PC-9 (cell line): ENCODE measurements at regions not wholly inside any gene's neighbourhood (a gene's known extent, or its start where the extent isn't known, plus 50 kb on each side); places are given as distances from the start of the nearest gene placed in this dataset.

Source experiments
- BruUV-seq: library from RNA; stranded (reverse); fragments of 400-500 nt; replicated peaks from 2 replicates; lab custom pipeline; 2021; lab: Mats Ljungman, UMichigan
- CTCF ChIA-PET: fragments of 300-600 bp; sonication (Branson Sonifier 250); formaldehyde crosslinking; loops from one replicate; lab custom pipeline; 2022; ENCODE audit warnings: antibody characterized with exemption; lab: Charles Lee
- POLR2A ChIA-PET: fragments of 300-600 bp; sonication (Branson Sonifier 250); formaldehyde crosslinking; loops from one replicate; lab custom pipeline; 2022; ENCODE audit warnings: antibody characterized with exemption; ENCODE audit not compliant: unreplicated experiment; lab: Charles Lee
- DNase-seq, 2 experiments: peaks; one replicate each; pipeline versions ENCODE4 v3.0.0 to v3.0.0-alpha.2; 2015 to 2022; ENCODE audit warnings: mixed read lengths in 1 of 2
- H2AFZ ChIP-seq: fragments of 200-600 bp; sonication (generic); 2 replicates; pipeline ENCODE4 v1.8.1; 2017; ENCODE audit warnings: antibody characterized with exemption
- H3F3A ChIP-seq: fragments of 200-600 bp; sonication (generic); 2 replicates; pipeline ENCODE4 v1.8.1; 2017; ENCODE audit warnings: antibody characterized with exemption, mild to moderate bottlenecking, low read depth; ENCODE audit not compliant: insufficient read depth
- H3K27ac ChIP-seq: fragments of 200-600 bp; sonication (generic); 2 replicates; pipeline ENCODE4 v1.6.1; 2016; ENCODE audit warnings: mixed run types
- H3K27me3 ChIP-seq: fragments of 200-600 bp; sonication (generic); 2 replicates; pipeline ENCODE4 v1.6.1; 2016; ENCODE audit warnings: low read depth, mixed run types; ENCODE audit not compliant: insufficient read depth
- H3K36me3 ChIP-seq: fragments of 200-600 bp; sonication (generic); 2 replicates; pipeline ENCODE4 v1.6.1; 2016; ENCODE audit warnings: low read depth, mixed run types
- H3K4me1 ChIP-seq: fragments of 200-600 bp; sonication (generic); replicated peaks from 2 replicates; pipeline ENCODE4 v1.6.1; 2016; ENCODE audit warnings: mixed run types; ENCODE audit not compliant: insufficient read depth
- H3K4me2 ChIP-seq: fragments of 200-600 bp; sonication (generic); 2 replicates; pipeline ENCODE4 v1.6.1; 2017; ENCODE audit warnings: mixed run types
- H3K4me3 ChIP-seq: fragments of 200-600 bp; sonication (generic); 2 replicates; pipeline ENCODE4 v1.6.1; 2016; ENCODE audit warnings: mixed run types
- H3K79me2 ChIP-seq: fragments of 200-600 bp; sonication (generic); 2 replicates; pipeline ENCODE4 v1.6.1; 2017; ENCODE audit warnings: low read depth, mixed run types
- H3K9me2 ChIP-seq: fragments of 200-600 bp; sonication (generic); 2 replicates; pipeline ENCODE4 v1.8.1; 2017; ENCODE audit warnings: mild to moderate bottlenecking; ENCODE audit not compliant: insufficient read depth
- H3K9me3 ChIP-seq: fragments of 200-600 bp; sonication (generic); 2 replicates; pipeline ENCODE4 v1.8.1; 2016; ENCODE audit warnings: low read depth; ENCODE audit not compliant: insufficient read depth
- H4K20me1 ChIP-seq: fragments of 200-600 bp; sonication (generic); 2 replicates; pipeline ENCODE4 v1.8.1; 2017; ENCODE audit not compliant: insufficient read depth
- EZH2 ChIP-seq: fragments of 200-600 bp; sonication (generic); IDR thresholded peaks from 2 replicates; pipeline ENCODE4 v1.8.0; 2017; ENCODE audit warnings: antibody characterized with exemption, low read depth
- intact Hi-C: fragments of 100-400 bp; cut with micrococcal nuclease; formaldehyde crosslinking; loops from one replicate; pipeline ENCODE4 v1.10.0; 2022; ENCODE audit not compliant: unreplicated experiment
- TF ChIP-seq, protein P1 (sequence below): fragments of 200-600 bp; sonication (generic); conservative IDR thresholded peaks from 2 replicates; pipeline ENCODE4 v1.6.1; 2017; ENCODE audit warnings: mixed run types, antibody characterized with exemption, mild to moderate bottlenecking, moderate library complexity

DNA sequence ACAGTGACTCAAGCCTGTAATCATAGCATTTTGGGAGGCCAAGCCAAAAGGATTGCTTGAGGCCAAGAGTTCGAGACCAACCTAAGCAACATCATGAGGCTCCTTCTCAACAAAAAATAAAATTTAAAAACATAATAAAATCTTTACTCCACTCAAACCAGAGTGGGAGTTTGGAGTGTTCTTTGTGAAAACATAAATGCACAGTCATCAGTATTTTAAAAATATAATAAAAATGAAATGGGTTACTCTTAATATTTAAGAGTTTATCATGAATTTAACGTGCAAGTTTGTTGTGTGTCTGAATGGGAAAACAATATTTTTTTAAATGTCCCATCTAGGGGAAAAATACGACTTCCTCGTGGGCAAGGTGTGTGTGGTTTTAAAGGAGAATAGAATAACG, 78.6 kb upstream of the STARD13 start:
- Histone ChIP-seq H3K4me3 (no peak overlapping the region), H3K36me3 (no peaks in the 10 kb centered on the region), H2AFZ (no peak overlapping the region), H3K79me2 (no peaks in the 10 kb centered on the region), H3F3A (no peaks in the 10 kb centered on the region), H3K27ac (no peak overlapping the region), H3K4me1 (no peaks in the 10 kb centered on the region), H4K20me1 (no peaks in the 10 kb centered on the region), H3K9me3 (no peaks in the 10 kb centered on the region), H3K27me3 (no peaks in the 10 kb centered on the region), H3K9me2 (no peaks in the 10 kb centered on the region), H3K4me2 (no peak overlapping the region)
- TF ChIP-seq, protein P1, sequence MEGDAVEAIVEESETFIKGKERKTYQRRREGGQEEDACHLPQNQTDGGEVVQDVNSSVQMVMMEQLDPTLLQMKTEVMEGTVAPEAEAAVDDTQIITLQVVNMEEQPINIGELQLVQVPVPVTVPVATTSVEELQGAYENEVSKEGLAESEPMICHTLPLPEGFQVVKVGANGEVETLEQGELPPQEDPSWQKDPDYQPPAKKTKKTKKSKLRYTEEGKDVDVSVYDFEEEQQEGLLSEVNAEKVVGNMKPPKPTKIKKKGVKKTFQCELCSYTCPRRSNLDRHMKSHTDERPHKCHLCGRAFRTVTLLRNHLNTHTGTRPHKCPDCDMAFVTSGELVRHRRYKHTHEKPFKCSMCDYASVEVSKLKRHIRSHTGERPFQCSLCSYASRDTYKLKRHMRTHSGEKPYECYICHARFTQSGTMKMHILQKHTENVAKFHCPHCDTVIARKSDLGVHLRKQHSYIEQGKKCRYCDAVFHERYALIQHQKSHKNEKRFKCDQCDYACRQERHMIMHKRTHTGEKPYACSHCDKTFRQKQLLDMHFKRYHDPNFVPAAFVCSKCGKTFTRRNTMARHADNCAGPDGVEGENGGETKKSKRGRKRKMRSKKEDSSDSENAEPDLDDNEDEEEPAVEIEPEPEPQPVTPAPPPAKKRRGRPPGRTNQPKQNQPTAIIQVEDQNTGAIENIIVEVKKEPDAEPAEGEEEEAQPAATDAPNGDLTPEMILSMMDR = no peak
- TF ChIP-seq EZH2 = no peak
- BruUV-seq = no TSS peak
- ChIA-PET CTCF (no interaction called here), POLR2A (no interaction called here)
- DNase-seq = no peak
- intact Hi-C loops = no loop called here

DNA sequence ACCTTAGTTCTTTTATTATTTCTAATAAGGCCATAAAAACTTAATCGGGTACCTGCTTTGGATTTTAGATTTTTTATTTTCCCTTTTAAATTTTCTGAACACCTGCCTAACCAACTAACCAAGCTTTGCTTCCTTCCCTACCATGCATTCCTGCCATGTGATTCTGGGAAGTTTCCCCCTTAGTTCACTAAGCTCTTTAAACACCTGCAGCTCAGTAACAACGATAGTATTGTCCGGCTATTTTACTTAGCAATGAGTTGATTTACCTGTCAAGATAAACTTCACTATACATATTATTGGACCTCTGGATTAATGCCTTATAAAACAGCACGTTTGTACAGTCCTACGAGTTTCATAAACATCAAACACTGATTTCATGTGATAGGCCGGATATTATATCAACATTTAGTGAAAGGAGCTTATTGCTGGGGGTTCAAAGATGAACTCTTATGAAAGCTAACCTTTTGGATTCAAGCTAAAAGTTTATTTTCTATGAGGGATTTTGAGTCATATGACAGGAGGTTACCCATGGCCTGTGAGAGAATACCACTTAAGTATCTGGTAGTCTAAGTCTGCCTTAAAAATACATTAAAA, 81.0 kb upstream of the STARD13 start:
- Histone ChIP-seq H3K9me3 (no peaks in the 10 kb centered on the region), H3K4me1 (no peaks in the 10 kb centered on the region), H3K9me2 (no peaks in the 10 kb centered on the region), H3K27me3 (no peaks in the 10 kb centered on the region), H3K36me3 (no peaks in the 10 kb centered on the region), H3K4me3 (no peak overlapping the region), H3K27ac (no peak overlapping the region), H3K79me2 (no peaks in the 10 kb centered on the region), H2AFZ (no peak overlapping the region), H3F3A (no peaks in the 10 kb centered on the region), H4K20me1 (no peaks in the 10 kb centered on the region), H3K4me2 (no peak overlapping the region)
- intact Hi-C loops = no loop called here
- TF ChIP-seq EZH2 = no peak
- TF ChIP-seq, protein P1 = no peak
- no TSS peak for BruUV-seq
- ChIA-PET POLR2A (interaction anchor here (0.7 kb wide), 1 partner anchor 47 kb away, joined by 4 read pairs; no protein-coding TSS in a partner anchor), CTCF (interaction anchor here (0.6 kb wide), 1 partner anchor 110 kb away, joined by 3 read pairs; no protein-coding TSS in a partner anchor)
- no peak for DNase-seq

DNA sequence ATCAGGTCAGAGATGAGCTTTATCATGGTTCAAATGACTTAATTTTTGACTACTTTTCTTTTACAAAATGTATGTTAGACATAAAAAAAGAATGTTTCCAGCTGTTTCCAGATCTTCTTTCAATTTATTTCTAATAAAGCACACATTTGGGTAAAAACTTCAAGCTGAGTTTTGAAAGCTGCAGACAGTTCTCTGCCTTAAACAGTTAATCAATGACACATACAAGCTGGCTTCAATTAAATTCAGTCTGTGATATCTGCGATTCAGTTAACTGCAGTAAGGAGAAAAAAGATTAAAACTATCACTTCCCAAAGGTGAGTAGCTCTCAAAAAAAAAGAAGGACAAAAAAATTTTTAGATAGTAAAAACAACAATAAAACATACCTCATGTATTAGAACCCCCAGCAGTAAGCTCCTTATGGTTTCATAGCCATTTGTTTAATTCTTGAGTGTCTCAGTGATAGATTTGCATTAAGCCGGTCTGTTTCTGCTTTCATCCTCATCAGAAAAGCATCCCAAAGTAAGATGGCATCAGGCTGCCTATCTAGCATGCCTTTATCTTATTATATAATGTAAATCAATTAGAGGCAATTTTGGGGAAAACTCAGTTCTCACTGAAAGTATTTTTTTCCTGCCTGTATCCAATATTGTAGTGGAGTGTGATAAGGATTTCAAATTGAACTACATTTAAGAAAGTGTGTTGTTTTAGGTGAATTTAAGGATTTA, 81.8 kb upstream of the STARD13 start:
- TF ChIP-seq, protein P1 = no peak
- no peak for TF ChIP-seq EZH2
- CTCF ChIA-PET = interaction anchor here (0.6 kb wide), 1 partner anchor 111 kb away, joined by 3 read pairs; no protein-coding TSS in a partner anchor
- intact Hi-C loops = no loop called here

More for the DNA sequence above, 81.8 kb upstream of the STARD13 start:
- Histone ChIP-seq H3K27me3 (no peaks in the 10 kb centered on the region), H3K27ac (no peak overlapping the region), H3K9me3 (no peaks in the 10 kb centered on the region), H3F3A (no peaks in the 10 kb centered on the region), H3K79me2 (no peaks in the 10 kb centered on the region), H3K4me2 (no peak overlapping the region), H3K36me3 (no peaks in the 10 kb centered on the region), H3K9me2 (no peaks in the 10 kb centered on the region), H3K4me1 (no peaks in the 10 kb centered on the region), H3K4me3 (no peak overlapping the region), H4K20me1 (no peaks in the 10 kb centered on the region), H2AFZ (no peak overlapping the region)
- DNase-seq = no peak
- no TSS peak for BruUV-seq
- POLR2A ChIA-PET = interaction anchor here (0.9 kb wide), 1 partner anchor 1820 kb away, joined by 9 read pairs; no protein-coding TSS in a partner anchor
